ENCODE measurements at regions not wholly inside any gene's neighbourhood (a gene's known extent, or its start where the extent isn't known, plus 50 kb on each side); places are given as distances from the start of the nearest gene placed in this dataset.

- ATAC-seq (no peak), DNase-seq (no peak)
- no peaks in the 10 kb centered on the region for H3K36me3 ChIP-seq (replicated peaks in 1 of 2; ENCODE audit: insufficient read depth in 1 of 2, low read depth in 2 of 2)
- TF ChIP-seq CTCF (IDR thresholded peaks at IDR 0.05) (no peak), POLR2A (IDR thresholded peaks at IDR 0.05) (no peak)
- H3K4me3 ChIP-seq = no peak overlapping the region
- WGBS, 2 donors = 100% methylated on average over 1 of the region's 1 CpG; no CpG with 5 or more reads in 1 of the 2 donors
- intact Hi-C loops (cut with DNase I) = no loop called here
- no peaks in the 10 kb centered on the region for H3K4me1 ChIP-seq
- no peak overlapping the region for H3K27ac ChIP-seq
- H3K9me3 ChIP-seq = no peaks in the 10 kb centered on the region
- H3K27me3 ChIP-seq = no peaks in the 10 kb centered on the region
Observed at GRCh38 chrX:39835776-39836175, 262.0 kb downstream of the BCOR start.

- intact Hi-C loops (cut with DNase I) = no loop called here
- no peak for ATAC-seq
- WGBS, 2 donors = 60 to 66% methylated on average over 4 to 5 of the region's 8 CpGs
Observed at GRCh38 chrX:39836802-39837420, 260.8 kb downstream of the BCOR start.

GRCh38 chrX:39837688-39838087, 260.1 kb downstream of the BCOR start:
- intact Hi-C loops (cut with DNase I) = no loop called here
- H3K4me1 ChIP-seq = no peaks in the 10 kb centered on the region
- 80 to 100% methylated on average over 1 of the region's 2 CpGs for WGBS, 2 donors
- no peak overlapping the region for H3K4me3 ChIP-seq
- no peak for DNase-seq
- H3K9me3 ChIP-seq = no peaks in the 10 kb centered on the region
- ATAC-seq = no peak
- H3K36me3 ChIP-seq (replicated peaks in 1 of 2; ENCODE audit: insufficient read depth in 1 of 2, low read depth in 2 of 2) = no peaks in the 10 kb centered on the region
- TF ChIP-seq CTCF (IDR thresholded peaks at IDR 0.05) (no peak), POLR2A (IDR thresholded peaks at IDR 0.05) (no peak)
- H3K27ac ChIP-seq = no peak overlapping the region
- H3K27me3 ChIP-seq = no peaks in the 10 kb centered on the region

More at GRCh38 chrX:39836802-39837420, 260.8 kb downstream of the BCOR start:
- no peaks in the 10 kb centered on the region for H3K4me1 ChIP-seq
- no peak overlapping the region for H3K4me3 ChIP-seq
- peak in 1 of 4 donors; percentile 35 for DNase-seq
- H3K27ac ChIP-seq = no peak overlapping the region
- TF ChIP-seq POLR2A (IDR thresholded peaks at IDR 0.05) (no peak), CTCF (IDR thresholded peaks at IDR 0.05) (no peak)
- H3K36me3 ChIP-seq (replicated peaks in 1 of 2; ENCODE audit: insufficient read depth in 1 of 2, low read depth in 2 of 2) = no peaks in the 10 kb centered on the region
- H3K9me3 ChIP-seq = no peaks in the 10 kb centered on the region
- no peaks in the 10 kb centered on the region for H3K27me3 ChIP-seq

- no peak overlapping the region for H3K27ac ChIP-seq
- H3K4me1 ChIP-seq = no peaks in the 10 kb centered on the region
- no peak overlapping the region for H3K4me3 ChIP-seq
- H3K9me3 ChIP-seq = no peaks in the 10 kb centered on the region
- intact Hi-C loops (cut with DNase I) = no loop called here
- H3K27me3 ChIP-seq = no peaks in the 10 kb centered on the region
- no peak for TF ChIP-seq POLR2A (IDR thresholded peaks at IDR 0.05)
- no peak for TF ChIP-seq CTCF (IDR thresholded peaks at IDR 0.05)
- H3K36me3 ChIP-seq (replicated peaks in 1 of 2; ENCODE audit: insufficient read depth in 1 of 2, low read depth in 2 of 2) = no peaks in the 10 kb centered on the region
- 40 to 60% methylated on average over 1 to 6 of the region's 6 CpGs for WGBS, 2 donors
- DNase-seq (no peak), ATAC-seq (no peak)
Observed at GRCh38 chrX:39839371-39839770, 258.4 kb downstream of the BCOR start.

GRCh38 chrX:39840133-39840532, 257.6 kb downstream of the BCOR start:
- Histone ChIP-seq H3K4me1 (no peaks in the 10 kb centered on the region), H3K4me3 (no peak overlapping the region), H3K9me3 (no peaks in the 10 kb centered on the region), H3K27ac (no peak overlapping the region), H3K36me3 (replicated peaks in 1 of 2; ENCODE audit: insufficient read depth in 1 of 2, low read depth in 2 of 2) (no peaks in the 10 kb centered on the region), H3K27me3 (no peaks in the 10 kb centered on the region)
- WGBS, 2 donors = 67% methylated on average over 7 of the region's 14 CpGs; no CpG with 5 or more reads in 1 of the 2 donors
- TF ChIP-seq CTCF (IDR thresholded peaks at IDR 0.05) (no peak), POLR2A (IDR thresholded peaks at IDR 0.05) (no peak)
- DNase-seq (no peak), ATAC-seq (no peak)
- intact Hi-C loops (cut with DNase I) = no loop called here

Data from body of pancreas (tissue), 4 donors.